Uterus (tissue), 2 donors: ENCODE measurements at regions not wholly inside any gene's neighbourhood (a gene's known extent, or its start where the extent isn't known, plus 50 kb on each side); places are given as distances from the start of the nearest gene placed in this dataset.

Source experiments
- CTCF ChIP-seq, 4 experiments: fragments of 200-600 bp in 2 of 4; fragments of 450-650 bp in 2 of 4; sonication (generic) in 2 of 4; IDR thresholded peaks; one replicate each; pipeline ENCODE4 v1.5.1; 2016 to 2019; ENCODE audit warnings: antibody characterized with exemption in 4 of 4, mild to moderate bottlenecking in 2 of 4, moderate library complexity in 1 of 4
- POLR2A ChIP-seq, 2 donors: fragments of 450-650 bp; IDR thresholded peaks; one replicate each; pipeline ENCODE4 v1.6.1; 2016; ENCODE audit warnings: antibody characterized with exemption in 2 of 2, mild to moderate bottlenecking in 1 of 2, moderate library complexity in 1 of 2

- TF ChIP-seq CTCF (IDR thresholded peaks at IDR 0.05) (no peak), POLR2A (IDR thresholded peaks at IDR 0.05) (no peak)
Measured at GRCh38 chr4:11111876-11112275, 316.8 kb downstream of the HS3ST1 start.
